GM19438 (cell line): ENCODE measurements at regions not wholly inside any gene's neighbourhood (a gene's known extent, or its start where the extent isn't known, plus 50 kb on each side); places are given as distances from the start of the nearest gene placed in this dataset.

Experiments
- ATAC-seq: cut with Tn5 transposase; IDR thresholded peaks from one replicate; pipeline ENCODE4 v1.9.1; 2021; ENCODE audit warnings: low read depth; ENCODE audit not compliant: unreplicated experiment

DNA sequence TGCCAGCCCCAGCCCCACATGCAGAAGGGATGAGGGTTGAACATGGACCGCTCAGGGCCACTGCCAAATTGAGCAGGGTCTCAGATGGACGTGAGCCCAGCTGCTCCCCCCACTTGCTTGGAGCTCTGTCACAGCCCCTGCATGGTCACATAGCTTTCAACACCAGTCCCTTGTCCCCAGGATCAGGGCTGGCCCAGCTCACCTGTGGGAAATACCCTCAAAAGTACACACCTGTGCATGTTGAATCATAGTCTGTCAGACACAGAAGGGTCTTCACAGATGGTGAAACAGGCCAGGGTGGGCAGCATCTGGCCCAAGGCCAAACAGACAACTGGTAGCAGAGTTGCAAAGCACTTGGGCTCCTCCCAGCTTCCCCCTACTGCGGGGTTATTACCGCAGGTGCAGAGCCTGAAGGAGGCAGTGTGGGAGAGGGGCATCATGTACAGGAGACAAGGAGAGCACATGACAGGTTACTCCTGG lies 77.6 kb upstream of the UNC5B start:
- no peak for ATAC-seq

DNA sequence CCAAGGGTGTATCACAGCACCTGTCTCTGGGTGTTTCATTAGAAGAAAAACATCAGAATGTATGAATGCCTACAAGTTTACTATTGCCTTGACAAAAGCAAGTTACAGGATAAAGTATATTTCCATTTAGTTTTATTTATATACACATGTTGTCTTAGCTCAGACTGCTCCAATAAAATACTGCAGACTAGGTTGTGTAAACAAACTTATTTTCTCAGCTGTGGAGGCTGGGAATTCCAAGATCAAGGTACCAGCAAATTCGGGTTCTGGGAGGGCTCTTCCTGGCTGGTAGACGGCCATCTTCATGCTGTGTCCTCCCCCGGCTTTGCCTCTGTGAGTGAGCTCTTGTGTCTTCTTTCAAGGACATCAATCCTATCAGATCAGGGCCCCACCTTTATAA lies 77.1 kb upstream of the UNC5B start:
- no peak for ATAC-seq

DNA sequence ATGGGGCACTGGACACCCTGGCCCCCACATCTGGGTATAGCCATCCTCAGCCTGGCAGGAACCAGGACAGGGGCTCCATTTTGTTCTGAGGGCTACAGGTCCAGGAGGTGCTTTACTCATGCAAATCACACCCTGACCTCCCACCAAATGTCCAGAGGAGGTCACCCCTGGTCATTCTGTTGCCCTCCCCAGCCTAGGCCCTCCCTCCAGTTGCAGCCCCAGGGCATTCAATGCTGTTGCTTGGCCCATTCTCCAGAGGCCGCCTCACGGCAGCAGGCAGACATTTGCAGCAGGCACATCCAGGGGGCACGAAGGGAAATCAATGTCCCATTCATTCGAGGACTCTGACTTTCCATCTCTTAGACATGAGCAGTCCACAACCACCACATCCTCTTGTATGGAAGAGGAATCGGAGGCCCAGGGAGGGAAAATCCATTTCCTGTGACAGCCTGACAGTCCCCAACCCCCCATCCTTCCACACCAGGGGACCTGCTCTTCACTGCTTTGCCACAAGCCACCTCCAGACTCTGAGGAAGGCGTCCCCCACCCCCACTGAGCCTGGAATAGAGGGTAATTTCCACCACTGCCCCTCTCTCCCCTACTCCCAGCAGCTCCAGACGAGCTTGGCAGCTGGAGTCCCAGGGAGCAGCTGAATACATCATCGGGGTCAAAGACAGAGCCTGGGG lies 76.2 kb upstream of the UNC5B start:
- no peak for ATAC-seq

DNA sequence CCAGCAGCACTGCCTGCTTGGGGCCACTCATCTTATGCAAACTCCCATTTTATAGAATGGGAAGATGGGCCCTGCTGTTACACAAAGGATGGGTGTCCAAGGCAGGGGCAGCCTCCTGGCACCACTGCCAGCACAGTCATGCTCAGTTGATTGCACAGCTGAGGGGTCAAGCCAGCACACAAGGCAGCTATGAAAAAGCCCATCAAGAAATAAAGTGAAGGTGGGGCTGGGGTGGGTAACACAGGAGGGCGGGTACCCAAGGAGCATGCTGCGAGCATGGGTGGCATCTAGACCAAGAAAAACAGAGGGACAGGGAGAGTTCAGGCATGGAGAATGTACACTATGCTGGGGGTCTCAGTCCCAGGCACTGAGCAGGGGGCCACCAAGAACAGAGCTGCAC lies 74.7 kb upstream of the UNC5B start:
- no peak for ATAC-seq

DNA sequence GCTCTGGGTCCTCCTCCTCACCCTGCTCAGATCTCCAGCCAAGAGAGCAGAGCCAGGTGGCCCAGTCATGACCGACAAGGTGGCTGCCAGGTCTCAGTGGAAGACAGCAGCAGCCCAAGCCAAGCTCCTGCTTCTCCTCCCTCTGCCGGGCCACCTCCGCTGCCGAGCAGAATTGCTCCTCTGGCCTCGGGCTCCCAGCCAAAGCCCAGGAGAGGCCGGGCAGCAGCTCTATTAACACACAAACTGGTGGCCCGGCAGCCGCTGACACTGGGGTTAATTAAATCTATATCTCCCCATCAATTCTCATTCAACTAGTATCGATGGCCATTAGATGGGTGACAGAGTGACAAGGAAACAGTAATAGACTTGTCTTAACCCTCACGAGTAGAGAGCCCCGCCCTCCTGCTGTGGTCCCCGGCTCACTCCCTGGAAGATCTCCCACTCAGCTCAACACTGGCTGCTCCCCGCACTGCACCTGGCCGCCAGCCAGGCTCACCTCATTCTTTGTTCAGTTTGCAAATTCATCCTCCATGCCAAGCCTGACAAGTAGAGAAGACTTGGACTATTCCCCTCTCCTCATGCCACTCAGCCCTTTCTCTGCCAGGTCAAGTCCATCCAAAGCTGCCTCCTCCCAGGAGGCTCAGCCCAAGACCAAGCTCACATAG lies 74.1 kb upstream of the UNC5B start:
- ATAC-seq: no peak

DNA sequence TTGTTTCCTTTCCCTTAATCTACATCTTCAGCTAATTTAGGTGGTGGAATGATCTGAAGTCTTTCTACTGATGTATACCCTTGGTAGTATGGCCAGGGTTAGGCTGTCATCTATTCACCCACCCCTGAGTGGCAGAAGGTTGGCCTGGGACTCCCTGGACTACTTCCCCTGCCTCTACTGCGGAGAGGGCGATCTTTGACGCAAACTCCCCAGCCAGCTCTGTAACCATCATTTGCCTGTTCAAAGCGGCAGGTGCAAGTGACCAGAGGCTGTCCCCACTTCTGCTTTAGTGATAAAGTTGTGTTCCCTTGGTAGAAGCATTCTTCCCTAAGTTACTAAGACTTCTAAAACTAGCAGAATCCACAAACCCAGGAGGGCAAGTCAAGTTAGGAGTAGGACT lies 70.8 kb upstream of the UNC5B start:
- ATAC-seq: no peak

DNA sequence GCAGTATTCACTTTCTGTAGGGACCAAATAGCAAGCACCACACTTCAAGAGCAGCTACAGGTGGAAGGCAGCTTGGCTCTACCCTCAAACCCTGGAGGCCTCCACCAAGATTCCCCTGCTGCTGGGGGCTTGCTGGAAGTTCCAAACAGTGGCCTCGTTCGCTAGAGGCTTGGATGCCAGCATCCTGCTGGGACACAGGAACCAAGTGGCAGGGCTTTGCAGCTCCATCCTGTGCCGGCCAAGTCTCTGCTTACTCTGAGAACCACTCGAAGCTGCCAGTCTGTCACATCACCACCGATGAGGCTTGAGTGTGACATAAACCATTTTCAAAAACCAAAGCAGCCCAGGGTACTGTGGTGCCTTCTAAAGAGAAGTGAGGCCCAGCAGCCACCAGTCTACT lies 69.2 kb upstream of the UNC5B start:
- no peak for ATAC-seq

DNA sequence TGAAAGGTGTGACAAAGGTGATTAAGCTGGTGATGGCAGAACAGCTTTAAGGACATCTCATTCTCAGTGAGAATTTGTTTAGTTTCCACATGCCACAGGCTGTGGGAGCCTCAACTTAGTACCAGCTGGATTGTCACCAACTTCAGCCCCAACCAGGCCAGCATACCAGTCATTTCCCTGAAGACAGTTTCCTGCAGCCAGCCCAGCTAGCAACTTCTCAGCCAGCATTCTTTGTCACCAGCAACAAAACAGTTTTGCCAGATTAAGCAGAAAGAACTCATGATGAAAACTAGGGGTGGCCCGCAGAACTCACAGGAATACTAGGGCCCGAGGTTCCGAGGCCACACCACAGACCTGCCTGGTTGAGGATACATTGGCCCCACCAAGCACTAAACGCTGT lies 68.8 kb upstream of the UNC5B start:
- no peak for ATAC-seq

DNA sequence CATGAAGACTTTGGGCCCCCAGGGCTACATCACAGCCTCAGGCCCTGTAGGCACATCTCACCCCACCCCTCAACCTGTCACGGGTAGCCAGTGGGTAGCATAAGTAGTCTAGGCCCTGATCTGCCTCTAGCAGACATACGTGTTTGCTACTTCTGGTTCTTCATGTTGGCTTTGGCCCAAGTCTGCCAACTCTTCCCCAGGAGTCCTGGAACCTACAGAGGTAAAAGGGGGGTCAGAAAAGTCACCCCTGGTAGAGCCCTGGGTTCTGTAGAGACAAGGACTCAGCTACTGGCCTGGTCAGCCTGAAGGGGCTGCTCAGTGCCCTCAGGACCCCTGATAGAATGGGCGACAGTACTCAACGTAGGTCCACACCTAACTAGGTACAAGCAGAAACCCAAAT lies 67.5 kb upstream of the UNC5B start:
- no peak for ATAC-seq

DNA sequence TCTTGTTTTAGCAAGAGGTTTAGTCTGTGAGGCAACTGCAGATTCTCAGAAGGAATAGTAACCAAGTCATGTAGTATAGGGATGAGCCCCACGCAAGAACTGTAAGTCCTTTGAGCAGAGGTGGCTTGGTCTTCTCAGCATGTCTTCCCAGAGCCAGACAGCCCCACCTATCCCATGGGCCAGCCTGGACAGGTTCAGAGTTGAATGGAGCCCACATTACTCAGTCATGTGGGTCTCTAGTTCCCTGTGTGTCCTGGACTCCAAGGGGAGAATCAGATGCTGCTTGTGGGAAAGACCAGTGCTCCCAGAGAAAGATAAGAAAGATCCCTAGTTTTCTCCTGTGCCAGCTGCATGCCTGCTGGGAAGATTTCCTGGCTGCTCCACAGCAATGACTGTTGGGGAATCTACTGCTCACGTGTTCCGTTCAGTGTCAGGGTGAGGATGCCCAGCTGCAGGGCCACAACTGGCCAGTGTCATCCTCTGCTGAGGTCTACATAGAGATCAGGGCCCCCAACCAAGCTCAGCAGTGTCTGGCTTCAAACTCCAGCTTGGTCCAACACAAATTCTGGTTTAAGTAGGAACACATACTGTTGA lies 66.9 kb upstream of the UNC5B start:
- ATAC-seq: no peak

DNA sequence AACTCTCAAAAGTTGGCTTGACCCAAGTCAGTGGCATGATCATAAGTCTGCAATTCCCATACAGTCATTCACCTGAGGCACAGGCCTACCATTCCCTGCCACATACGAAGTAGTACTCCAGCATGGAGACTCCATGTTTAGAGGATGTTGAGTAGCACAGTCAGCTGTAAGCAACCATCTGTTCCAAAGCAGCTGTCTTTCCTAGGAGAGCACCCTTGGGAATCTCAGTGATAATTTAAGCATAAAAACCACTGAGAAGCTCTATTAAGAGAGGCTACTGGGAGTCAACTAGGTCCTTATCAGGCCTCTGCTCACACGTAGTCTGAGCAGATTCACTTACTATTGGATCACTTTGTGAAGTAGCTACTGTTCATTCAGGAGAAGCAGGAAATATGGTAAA lies 61.6 kb upstream of the UNC5B start:
- ATAC-seq: no peak

DNA sequence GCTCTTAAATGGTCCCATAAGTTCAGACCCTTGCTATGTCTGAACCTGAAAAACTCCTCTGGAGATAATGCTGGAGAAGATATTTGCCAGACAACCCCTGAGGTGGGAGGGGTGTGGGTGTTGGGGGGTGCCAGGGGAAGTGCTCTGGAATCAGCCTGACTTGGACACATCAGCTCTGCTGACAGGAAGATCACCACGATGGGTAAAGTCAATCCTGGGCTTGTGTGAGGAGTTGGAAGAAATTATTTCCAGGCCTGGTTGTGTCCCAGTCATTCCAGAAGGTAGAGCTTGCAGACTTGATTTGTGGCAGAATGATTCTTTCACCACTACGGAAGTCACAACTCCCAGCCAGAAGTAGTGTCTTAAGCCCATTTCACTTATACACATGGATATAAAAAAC lies 60.3 kb upstream of the UNC5B start:
- no peak for ATAC-seq

DNA sequence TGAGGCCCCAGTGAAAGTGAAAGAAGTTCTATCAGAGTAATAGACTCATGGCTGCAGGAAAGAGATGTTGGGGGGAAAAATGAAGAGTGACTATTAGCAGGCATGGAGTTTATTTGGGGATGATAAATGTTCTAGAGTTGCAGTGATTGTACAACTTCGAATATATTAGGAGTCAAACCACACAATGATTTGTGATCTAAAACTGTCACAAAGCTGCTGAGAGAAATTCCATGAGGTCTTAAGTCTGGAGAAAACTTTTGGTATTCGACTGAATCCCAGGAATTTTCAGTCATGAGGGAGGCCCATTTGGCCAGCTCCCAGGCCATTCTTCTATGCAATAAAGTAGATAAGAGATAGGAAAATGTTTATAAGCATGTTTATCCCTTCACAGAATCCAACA lies 55.9 kb upstream of the UNC5B start:
- no peak for ATAC-seq

DNA sequence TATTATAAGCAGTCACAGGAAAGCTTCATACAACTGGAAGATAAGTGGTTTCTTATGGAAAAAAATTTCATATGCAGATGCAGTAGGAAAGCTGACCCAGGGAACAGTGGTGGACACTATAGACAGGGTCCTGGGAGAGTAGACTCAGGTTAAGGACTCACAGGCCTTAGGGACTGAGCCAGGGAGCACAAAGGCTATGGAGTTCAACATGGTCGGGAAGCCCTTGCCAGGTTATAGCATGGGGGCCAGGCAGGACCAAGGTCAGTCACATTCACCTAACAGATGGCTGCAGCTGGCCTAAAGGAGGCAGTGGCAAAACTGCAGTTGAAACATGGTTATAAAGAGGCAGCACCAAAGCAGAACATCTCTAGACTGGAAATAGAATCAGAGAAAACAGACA lies 54.9 kb upstream of the UNC5B start:
- no peak for ATAC-seq

DNA sequence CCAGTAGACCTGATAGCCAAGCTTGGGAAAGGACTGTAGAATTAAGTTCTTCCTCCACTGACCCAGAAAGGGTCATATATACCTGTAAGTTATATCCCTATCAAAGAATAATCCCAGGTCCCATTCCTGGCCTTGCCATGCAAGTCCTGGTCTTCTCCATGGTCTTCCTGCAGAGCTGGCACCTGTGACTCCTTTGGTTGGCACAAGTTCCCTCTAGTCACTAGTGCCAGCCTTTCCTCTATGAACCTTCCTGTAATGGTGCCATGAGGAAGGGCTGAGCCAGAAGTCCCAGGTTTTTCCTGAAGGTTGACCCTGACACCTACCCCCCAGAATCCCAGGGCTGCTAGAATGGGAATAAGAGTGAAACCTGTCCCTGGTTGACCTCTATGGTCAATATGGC lies 54.1 kb upstream of the UNC5B start:
- no peak for ATAC-seq

DNA sequence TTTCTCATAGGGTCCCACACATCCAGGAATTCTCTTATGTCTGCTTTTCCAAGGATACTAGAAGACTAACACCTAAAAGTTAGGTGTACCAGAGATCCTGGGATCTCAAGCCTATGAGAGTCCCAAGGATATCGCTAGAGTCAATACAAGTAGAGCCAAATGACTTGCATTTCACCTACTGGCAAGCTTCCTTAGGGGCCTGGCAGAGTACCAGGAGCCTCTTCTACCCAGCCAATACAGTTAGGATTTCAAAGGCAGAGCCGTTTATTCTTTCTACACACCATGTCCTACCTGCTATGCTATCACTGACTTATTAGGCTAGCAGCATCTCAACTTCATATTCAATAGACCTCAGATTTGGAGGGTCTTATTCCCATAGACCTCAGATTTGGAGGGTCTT lies 53.5 kb upstream of the UNC5B start:
- no peak for ATAC-seq

DNA sequence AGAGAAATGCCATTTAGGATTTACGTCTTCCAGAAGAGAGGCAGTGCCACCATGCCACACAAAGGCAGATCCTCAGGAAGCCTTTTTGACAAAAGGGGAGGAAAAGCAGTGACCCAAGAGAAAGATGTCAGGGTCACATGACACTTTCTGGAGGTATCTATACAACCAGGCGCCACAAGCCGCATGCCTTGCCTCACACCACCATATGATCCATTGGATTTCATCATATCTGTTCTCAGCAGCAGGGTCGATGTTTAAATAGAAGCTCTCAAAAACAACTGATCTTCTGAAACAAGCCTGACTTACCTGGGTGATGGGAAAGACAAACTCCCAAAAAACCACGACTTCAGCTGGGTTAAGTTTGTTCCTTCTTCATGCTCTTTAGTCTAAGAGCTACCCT lies 52.5 kb upstream of the UNC5B start:
- no peak for ATAC-seq

DNA sequence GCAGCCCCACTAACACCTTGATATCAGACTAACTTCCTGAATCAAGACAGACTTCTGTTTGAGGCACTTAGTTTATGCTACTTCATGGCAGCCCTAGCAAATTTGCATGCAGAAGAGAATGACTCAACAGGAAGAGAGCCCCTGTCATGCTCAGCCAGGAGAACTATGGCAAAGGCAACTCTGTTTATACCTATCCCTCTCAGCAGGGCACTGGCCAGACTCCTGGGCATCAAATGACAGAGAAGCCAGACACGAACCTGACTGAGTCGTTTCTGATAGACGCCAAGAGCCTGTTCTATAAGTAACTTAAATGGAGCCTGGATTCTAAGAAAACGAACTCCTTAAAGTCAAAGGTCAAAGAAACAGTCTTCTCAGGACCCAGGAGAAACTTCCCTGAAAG lies 50.9 kb upstream of the UNC5B start:
- ATAC-seq: no peak
